HFF-Myc (cell line): ENCODE measurements at regions not wholly inside any gene's neighbourhood (a gene's known extent, or its start where the extent isn't known, plus 50 kb on each side); places are given as distances from the start of the nearest gene placed in this dataset.

Experiments used
- DNase-seq: peaks from one replicate; pipeline ENCODE4 v3.0.0-alpha.2; 2011; ENCODE audit warnings: low read depth; ENCODE audit errors: extremely low read depth
- H3K4me3 ChIP-seq: replicated peaks from 2 replicates; pipeline ENCODE4 v1.5.1; 2011; ENCODE audit warnings: low read depth, mild to moderate bottlenecking, control low read depth, low read length
- TF ChIP-seq, protein P1 (sequence below): IDR thresholded peaks from 2 replicates; pipeline ENCODE4 v1.5.1; 2012; ENCODE audit warnings: mild to moderate bottlenecking, low read depth, low read length, control low read depth; ENCODE audit errors: missing control alignments

DNA sequence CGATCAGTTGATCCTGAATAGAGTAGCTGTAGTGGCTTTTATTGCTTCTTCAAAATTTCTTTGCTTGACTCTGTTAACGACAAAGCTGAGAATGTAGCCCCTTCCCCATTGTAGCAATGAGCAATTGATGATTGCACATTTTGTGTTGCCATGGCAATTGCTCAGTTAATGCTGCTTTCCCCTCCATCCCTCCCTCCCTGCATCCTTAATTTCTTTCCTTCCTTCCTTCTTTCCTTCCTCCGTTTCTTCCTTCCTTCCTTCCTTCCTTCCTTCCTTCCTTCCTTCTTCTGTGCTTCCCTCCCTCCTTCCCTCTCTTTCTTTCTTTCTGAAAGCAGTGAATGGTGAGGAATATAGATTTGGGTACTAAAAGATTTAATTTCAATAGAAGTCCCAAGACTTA, 557.3 kb upstream of the MAP3K7 start:
- DNase-seq: no peak
- H3K4me3 ChIP-seq: no peak overlapping the region
- TF ChIP-seq, protein P1, sequence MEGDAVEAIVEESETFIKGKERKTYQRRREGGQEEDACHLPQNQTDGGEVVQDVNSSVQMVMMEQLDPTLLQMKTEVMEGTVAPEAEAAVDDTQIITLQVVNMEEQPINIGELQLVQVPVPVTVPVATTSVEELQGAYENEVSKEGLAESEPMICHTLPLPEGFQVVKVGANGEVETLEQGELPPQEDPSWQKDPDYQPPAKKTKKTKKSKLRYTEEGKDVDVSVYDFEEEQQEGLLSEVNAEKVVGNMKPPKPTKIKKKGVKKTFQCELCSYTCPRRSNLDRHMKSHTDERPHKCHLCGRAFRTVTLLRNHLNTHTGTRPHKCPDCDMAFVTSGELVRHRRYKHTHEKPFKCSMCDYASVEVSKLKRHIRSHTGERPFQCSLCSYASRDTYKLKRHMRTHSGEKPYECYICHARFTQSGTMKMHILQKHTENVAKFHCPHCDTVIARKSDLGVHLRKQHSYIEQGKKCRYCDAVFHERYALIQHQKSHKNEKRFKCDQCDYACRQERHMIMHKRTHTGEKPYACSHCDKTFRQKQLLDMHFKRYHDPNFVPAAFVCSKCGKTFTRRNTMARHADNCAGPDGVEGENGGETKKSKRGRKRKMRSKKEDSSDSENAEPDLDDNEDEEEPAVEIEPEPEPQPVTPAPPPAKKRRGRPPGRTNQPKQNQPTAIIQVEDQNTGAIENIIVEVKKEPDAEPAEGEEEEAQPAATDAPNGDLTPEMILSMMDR: no peak

DNA sequence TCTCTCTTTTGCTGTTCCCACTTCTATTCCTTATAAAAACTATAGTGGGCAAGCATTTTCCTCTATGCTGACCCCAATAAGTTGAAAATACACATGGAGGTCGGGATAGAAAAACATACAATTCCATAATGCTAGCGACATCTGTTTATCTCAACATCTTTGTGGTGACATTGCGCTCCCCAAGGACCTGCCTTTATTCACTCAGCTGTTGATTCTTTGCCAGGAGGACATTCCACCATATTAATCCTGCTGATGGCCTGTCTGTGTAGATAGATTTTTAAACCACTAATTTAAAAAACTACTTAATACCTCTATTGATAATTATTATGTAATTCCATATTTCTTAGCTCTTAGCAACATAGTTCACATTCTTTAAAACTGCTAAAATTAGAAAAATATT, 555.3 kb upstream of the MAP3K7 start:
- TF ChIP-seq, protein P1: no peak
- no peak for DNase-seq
- H3K4me3 ChIP-seq: no peak overlapping the region

DNA sequence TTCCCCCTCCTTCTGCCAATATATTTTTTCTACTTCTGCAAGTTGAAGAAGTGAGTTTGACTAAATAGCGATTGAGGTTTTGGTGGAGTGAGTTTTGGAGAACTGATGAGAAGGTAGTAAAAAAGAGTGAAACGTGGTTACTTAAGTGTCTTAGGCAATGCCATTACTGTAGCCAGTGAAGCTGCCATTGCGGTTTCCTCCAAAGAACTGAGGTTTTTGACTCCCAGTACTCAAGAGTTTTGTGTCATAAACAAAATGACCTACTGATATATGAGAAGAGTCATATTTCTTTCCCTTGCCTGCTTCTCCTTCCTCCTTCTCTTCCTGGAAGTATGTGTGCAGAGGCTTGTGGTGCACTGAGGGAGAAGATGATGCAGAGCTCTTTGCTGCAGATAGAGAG, 554.5 kb upstream of the MAP3K7 start:
- no peak for DNase-seq
- H3K4me3 ChIP-seq: no peak overlapping the region

DNA sequence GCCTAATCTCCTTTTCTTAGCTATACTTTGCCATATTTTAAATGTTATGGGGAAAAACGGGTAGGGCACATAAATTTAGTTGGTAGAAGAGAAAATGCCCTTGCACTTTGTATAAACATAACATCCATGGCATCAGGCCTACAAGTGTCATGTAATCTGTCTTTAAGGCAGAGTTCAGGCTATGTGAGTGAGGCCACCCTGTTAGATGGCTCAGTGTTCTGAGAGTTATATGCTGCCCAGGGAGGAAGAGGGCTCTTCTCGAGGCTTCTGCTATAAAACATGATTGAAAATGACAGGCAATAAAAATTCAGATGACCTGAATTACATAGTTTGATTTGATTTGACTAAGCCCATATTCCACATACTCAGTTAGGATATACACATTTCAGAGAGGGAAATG, 553.6 kb upstream of the MAP3K7 start:
- TF ChIP-seq, protein P1: no peak
- no peak for DNase-seq
- no peak overlapping the region for H3K4me3 ChIP-seq

More for the DNA sequence above, 554.5 kb upstream of the MAP3K7 start:
- TF ChIP-seq, protein P1: no peak

DNA sequence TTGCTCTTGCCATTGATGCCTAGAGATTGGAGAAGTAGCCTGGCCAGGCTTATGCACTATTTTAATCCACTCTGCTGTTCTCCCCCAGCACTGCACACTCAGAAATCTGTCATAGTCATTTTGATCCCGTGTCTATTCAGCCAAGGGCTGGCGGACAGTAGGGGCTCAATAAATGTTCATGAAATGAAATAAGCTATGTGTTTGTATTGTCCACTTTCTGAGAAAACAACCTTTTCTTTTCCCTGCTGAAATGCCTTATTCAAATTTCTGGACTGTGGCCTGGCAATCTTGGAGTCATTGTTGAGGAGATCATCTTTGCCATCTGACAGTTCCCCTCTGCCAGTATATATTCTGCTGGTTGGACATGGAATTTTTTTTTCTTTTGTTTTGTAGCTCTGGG, 550.4 kb upstream of the MAP3K7 start:
- H3K4me3 ChIP-seq: no peak overlapping the region
- TF ChIP-seq, protein P1: no peak
- no peak for DNase-seq

DNA sequence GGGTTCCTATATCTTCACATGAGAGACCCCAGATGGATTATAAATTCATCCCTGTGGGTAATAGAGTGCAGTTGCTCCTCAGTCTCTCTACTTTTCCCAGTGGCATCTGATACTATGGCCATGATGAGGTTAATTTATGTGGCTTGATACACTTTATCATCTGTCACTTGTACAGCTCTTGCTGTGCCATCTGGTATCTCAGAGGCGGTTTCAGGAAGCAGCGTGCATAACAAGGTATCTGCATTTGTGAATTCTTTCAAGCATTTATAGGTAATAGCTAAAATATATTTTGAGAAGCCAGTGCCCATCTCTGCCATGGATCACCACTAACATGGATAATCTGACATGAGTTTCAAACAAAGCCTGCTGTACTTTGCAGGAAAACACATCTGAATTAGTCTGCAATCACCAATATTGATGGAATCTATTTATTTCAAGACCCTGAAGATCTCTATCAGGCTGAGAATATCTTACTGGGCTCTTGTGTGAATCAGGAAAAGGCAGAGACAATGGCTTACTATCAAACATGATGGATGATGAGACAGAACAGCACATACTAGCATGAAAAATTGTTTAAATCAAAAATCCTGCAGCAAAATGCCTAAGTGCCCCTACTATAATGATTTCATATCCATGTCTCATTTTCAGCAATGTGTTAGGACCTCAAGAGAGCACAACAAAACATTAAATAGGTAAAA, 548.7 kb upstream of the MAP3K7 start:
- H3K4me3 ChIP-seq: no peak overlapping the region
- no peak for DNase-seq
- TF ChIP-seq, protein P1: no peak

DNA sequence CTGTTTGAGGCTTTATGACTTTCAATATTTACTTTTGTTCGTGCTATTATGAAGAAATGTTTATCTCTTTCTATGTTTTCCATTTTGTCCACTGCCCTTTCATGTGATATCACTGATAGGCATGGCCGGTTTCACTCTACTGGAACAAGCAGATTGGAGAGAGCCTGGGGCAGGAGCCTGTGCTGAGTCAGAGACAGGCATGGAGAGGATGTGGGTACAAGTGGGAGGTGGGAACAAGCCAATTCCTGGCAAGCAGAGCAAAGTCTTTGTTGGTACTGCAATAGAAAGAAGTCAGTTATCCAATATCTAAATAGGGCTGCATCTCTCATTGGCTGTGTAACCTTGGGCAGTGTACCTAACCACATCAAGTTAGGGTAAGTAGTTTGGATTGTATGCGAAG, 545.6 kb upstream of the MAP3K7 start:
- no peak for DNase-seq
- TF ChIP-seq, protein P1: no peak
- H3K4me3 ChIP-seq: no peak overlapping the region
